Activated B cell treated with CpG ODN at 0.5 μM for 24 hours (primary cell): ENCODE measurements at regions not wholly inside any gene's neighbourhood (a gene's known extent, or its start where the extent isn't known, plus 50 kb on each side); places are given as distances from the start of the nearest gene placed in this dataset.

Experiments
- ATAC-seq: fragments of 200-7000 bp; cut with Tn5 transposase; one replicate; pipeline ENCODE4 v1.10.0; 2021; ENCODE audit warnings: low read depth, mild to moderate bottlenecking, moderate library complexity
- CTCF ChIA-PET: fragments of 350-600 bp; sonication (Branson Sonifier 250); formaldehyde crosslinking; loops from one replicate; lab custom pipeline; 2021; ENCODE audit warnings: antibody characterized with exemption; lab: Charles Lee
- POLR2A ChIA-PET: fragments of 350-600 bp; sonication (Branson Sonifier 250); formaldehyde crosslinking; loops from one replicate; lab custom pipeline; 2021; ENCODE audit warnings: antibody characterized with exemption; lab: Charles Lee
- DNase-seq: peaks from one replicate; pipeline ENCODE4 v3.0.0; 2022
- H3K27ac Mint-ChIP-seq: one replicate; pipeline ENCODE4 v1.8.0; 2020; ENCODE audit warnings: mixed read lengths
- H3K27me3 Mint-ChIP-seq: one replicate; pipeline ENCODE4 v1.8.0; 2021; ENCODE audit warnings: mixed read lengths
- H3K36me3 Mint-ChIP-seq: one replicate; pipeline ENCODE4 v1.8.0; 2021; ENCODE audit warnings: low read depth, mixed read lengths
- H3K4me1 Mint-ChIP-seq: one replicate; pipeline ENCODE4 v1.8.0; 2021; ENCODE audit warnings: mixed read lengths
- H3K4me3 Mint-ChIP-seq: one replicate; pipeline ENCODE4 v1.8.0; 2020; ENCODE audit warnings: mild to moderate bottlenecking, mixed read lengths
- H3K9me3 Mint-ChIP-seq: one replicate; pipeline ENCODE4 v1.8.0; 2020; ENCODE audit warnings: mixed read lengths
- intact Hi-C: fragments of 100-400 bp; cut with micrococcal nuclease; formaldehyde crosslinking; loops from one replicate; pipeline ENCODE4 v1.15.1; 2024
- TF ChIP-seq, protein P1 (sequence below): fragments of 200-600 bp; IDR thresholded peaks from one replicate; pipeline ENCODE4 v1.8.0; 2022; ENCODE audit warnings: antibody characterized with exemption, mild to moderate bottlenecking

DNA sequence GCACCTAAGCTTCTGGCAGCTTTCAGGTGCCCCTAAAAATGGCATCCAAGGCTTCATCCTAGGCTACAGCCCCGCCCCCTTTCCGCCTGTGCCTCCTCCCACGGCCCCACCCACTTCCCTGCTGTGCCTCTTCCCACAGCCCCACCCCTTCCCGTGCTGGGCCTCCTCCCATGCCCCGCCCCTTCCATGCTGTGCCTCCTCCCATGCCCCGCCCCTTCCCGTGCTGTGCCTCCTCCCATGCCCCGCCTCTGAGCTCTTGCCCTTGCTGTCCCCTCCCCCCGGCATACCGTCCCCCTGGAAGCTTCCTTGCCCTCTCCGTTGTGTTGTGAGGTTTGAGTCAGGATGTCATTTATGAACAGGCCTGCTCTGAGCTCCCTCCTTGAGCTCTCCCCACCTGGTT lies 228.5 kb upstream of the AJAP1 start:
- ChIA-PET CTCF (no interaction called here), POLR2A (no interaction called here)
- TF ChIP-seq, protein P1, sequence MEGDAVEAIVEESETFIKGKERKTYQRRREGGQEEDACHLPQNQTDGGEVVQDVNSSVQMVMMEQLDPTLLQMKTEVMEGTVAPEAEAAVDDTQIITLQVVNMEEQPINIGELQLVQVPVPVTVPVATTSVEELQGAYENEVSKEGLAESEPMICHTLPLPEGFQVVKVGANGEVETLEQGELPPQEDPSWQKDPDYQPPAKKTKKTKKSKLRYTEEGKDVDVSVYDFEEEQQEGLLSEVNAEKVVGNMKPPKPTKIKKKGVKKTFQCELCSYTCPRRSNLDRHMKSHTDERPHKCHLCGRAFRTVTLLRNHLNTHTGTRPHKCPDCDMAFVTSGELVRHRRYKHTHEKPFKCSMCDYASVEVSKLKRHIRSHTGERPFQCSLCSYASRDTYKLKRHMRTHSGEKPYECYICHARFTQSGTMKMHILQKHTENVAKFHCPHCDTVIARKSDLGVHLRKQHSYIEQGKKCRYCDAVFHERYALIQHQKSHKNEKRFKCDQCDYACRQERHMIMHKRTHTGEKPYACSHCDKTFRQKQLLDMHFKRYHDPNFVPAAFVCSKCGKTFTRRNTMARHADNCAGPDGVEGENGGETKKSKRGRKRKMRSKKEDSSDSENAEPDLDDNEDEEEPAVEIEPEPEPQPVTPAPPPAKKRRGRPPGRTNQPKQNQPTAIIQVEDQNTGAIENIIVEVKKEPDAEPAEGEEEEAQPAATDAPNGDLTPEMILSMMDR: no peak
- H3K9me3 Mint-ChIP-seq: no peaks in the 10 kb centered on the region
- H3K27ac Mint-ChIP-seq: no peak overlapping the region
- no peak for ATAC-seq
- peaks cover 6% of the 10 kb centered on the region for H3K27me3 Mint-ChIP-seq
- intact Hi-C loops: no loop called here
- no peak for DNase-seq
- H3K36me3 Mint-ChIP-seq: no peaks in the 10 kb centered on the region
- H3K4me1 Mint-ChIP-seq: no peaks in the 10 kb centered on the region
- no peak overlapping the region for H3K4me3 Mint-ChIP-seq

DNA sequence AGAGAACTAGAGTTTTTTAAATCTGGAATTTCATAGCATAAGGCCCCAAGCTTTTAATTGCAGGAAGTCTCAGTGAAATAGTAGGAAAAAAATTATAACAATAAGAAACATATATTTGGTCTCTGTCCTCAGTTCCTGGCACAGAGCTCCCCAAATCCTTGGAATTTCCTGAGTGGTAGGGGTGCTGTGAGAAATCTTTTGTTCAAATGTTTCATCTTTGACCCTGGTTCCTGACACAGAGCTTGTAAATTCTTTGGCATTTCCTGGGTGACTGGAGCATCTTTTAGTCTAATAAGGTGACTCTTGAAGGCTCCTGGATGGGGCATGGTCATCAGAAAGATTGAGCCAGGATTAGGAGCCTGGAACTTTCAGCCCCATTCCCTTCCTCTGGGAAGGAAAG lies 225.7 kb upstream of the AJAP1 start:
- DNase-seq (no peak), ATAC-seq (no peak)
- intact Hi-C loops: no loop called here
- TF ChIP-seq, protein P1: no peak
- POLR2A ChIA-PET: no interaction called here
- no peak overlapping the region for H3K27ac Mint-ChIP-seq
- H3K4me3 Mint-ChIP-seq: no peak overlapping the region
- H3K9me3 Mint-ChIP-seq: no peaks in the 10 kb centered on the region
- H3K4me1 Mint-ChIP-seq: no peaks in the 10 kb centered on the region
- H3K36me3 Mint-ChIP-seq: no peaks in the 10 kb centered on the region
- H3K27me3 Mint-ChIP-seq: no peaks in the 10 kb centered on the region
- CTCF ChIA-PET: no interaction called here

DNA sequence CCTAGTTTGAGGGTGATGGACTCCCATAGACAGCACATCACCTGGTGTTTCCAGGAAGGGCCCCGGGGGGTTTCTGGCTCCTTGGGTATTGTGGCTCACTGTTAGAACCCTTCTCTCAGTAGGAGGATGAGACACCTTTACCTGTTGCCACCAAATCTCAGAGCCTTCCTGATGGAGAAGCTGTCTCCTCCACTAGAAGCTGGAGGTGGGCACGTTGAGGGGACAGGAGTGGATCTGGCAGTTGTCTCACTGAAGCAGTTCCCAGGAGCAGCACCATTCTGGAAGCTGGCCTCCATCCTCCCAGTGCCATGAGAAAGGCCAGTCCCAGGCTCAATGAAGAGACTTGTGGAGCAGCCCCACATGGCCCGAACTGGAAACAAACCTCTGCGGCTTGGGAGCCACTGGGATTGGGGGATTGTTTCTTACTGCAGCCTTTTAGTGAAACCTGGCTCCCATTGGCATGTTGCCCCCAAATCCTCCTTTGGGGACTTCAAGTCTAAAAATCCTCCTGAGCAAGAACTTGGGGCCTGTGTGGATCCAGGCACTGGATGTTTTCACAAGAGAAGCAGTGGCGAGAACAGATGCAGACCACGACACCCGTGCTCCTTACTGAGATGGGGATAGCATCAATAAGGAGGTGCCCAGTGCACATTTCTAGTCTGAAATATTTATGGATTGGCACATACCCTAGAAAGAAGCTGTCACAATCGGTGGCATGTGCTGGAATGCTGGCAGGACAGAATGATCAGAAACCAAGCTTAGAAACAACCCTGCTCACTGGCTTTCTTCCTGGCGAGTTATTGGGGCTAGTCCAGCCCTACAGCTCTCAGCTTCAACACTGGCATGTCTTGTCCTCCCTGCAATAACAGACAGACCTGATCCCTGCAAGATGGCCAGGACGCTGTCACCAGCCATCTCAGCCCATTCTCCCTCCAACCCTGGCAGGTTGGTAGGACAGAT lies 223.7 kb upstream of the AJAP1 start:
- Mint-ChIP-seq H3K9me3 (peaks cover 3% of the 10 kb centered on the region), H3K27me3 (peaks cover 3% of the 10 kb centered on the region), H3K4me1 (no peaks in the 10 kb centered on the region), H3K36me3 (no peaks in the 10 kb centered on the region), H3K4me3 (no peak overlapping the region), H3K27ac (no peak overlapping the region)
- DNase-seq (no peak), ATAC-seq (no peak)
- TF ChIP-seq, protein P1: no peak
- ChIA-PET CTCF (no interaction called here), POLR2A (no interaction called here)
- intact Hi-C loops: no loop called here

DNA sequence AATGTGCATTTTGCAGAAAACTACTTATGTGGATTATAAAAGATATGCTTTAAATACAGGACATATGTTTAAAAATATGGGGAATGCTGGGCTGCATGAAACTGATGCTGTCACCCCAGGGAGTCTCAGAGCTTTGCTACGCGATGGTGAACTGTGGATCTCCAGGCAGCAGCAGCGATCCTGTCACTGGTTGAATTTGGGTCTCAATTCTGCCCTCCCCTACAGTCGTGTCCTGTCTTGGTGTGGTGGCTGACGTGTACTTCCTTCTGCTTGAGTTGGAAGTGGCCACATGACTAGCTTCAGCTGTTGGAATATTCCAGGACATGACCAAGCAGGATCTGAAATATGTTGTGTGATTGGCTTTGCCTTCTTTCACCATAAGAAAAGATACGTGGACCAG lies 222.9 kb upstream of the AJAP1 start:
- Mint-ChIP-seq H3K36me3 (no peaks in the 10 kb centered on the region), H3K27ac (no peak overlapping the region), H3K9me3 (peaks cover 4% of the 10 kb centered on the region), H3K4me3 (no peak overlapping the region), H3K27me3 (peaks cover 3% of the 10 kb centered on the region), H3K4me1 (no peaks in the 10 kb centered on the region)
- TF ChIP-seq, protein P1: no peak
- ChIA-PET CTCF (no interaction called here), POLR2A (no interaction called here)
- intact Hi-C loops: no loop called here
- ATAC-seq (no peak), DNase-seq (no peak)

DNA sequence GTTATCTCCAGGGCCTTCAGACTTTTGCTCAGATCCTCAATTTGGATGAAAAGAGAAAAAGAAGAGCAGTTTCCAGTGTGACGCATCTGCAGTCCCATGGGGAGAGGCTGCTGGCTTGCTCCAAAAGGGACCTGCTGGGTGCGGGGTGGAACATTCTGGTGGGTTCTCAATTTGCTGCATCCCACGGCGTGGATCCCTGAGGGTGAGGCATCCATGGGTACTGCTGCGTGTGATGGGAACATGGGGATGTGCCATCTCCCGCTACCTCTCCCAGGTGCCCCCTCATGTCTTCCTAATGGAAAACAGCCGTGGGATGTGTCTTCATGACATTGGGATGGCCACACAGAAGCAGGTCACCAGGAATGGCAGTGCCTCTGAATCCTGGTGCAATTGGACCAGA lies 221.3 kb upstream of the AJAP1 start:
- Mint-ChIP-seq H3K27me3 (peaks cover 3% of the 10 kb centered on the region), H3K27ac (no peak overlapping the region), H3K36me3 (no peaks in the 10 kb centered on the region), H3K4me3 (no peak overlapping the region), H3K9me3 (peaks cover 4% of the 10 kb centered on the region), H3K4me1 (no peaks in the 10 kb centered on the region)
- ATAC-seq (no peak), DNase-seq (no peak)
- ChIA-PET POLR2A (no interaction called here), CTCF (no interaction called here)
- intact Hi-C loops: no loop called here
- TF ChIP-seq, protein P1: no peak
